KMS-11 (cell line): ENCODE measurements at regions not wholly inside any gene's neighbourhood (a gene's known extent, or its start where the extent isn't known, plus 50 kb on each side); places are given as distances from the start of the nearest gene placed in this dataset.

Experiments used
- H2AFZ ChIP-seq: fragments of 200-600 bp; sonication (generic); 2 replicates; pipeline ENCODE4 v1.6.1; 2016; ENCODE audit warnings: antibody characterized with exemption, mixed run types, low read depth
- H3K27ac ChIP-seq: fragments of 200-600 bp; sonication (generic); 2 replicates; pipeline ENCODE4 v1.6.1; 2016; ENCODE audit warnings: mild to moderate bottlenecking, mixed run types
- H3K27me3 ChIP-seq: fragments of 200-600 bp; sonication (generic); 2 replicates; pipeline ENCODE4 v1.6.1; 2017; ENCODE audit warnings: mild to moderate bottlenecking, low read depth, mixed run types, moderate library complexity; ENCODE audit not compliant: insufficient read depth
- H3K36me3 ChIP-seq: fragments of 200-600 bp; sonication (generic); 2 replicates; pipeline ENCODE4 v1.6.1; 2017; ENCODE audit warnings: mild to moderate bottlenecking, mixed run types; ENCODE audit not compliant: insufficient read depth
- H3K4me1 ChIP-seq: fragments of 200-600 bp; sonication (generic); 2 replicates; pipeline ENCODE4 v1.6.1; 2016; ENCODE audit warnings: mild to moderate bottlenecking, low read depth, mixed run types; ENCODE audit not compliant: poor library complexity, severe bottlenecking
- H3K4me2 ChIP-seq: fragments of 200-600 bp; sonication (generic); 2 replicates; pipeline ENCODE4 v1.7.0; 2016; ENCODE audit warnings: mild to moderate bottlenecking, mixed run types
- H3K4me3 ChIP-seq: fragments of 200-600 bp; sonication (generic); IDR thresholded peaks from 2 replicates; pipeline ENCODE4 v1.6.1; 2017; ENCODE audit warnings: low read depth, low read length, mixed read lengths; ENCODE audit not compliant: insufficient read depth
- H3K79me2 ChIP-seq: fragments of 200-600 bp; sonication (generic); 2 replicates; pipeline ENCODE4 v1.6.1; 2016; ENCODE audit warnings: low read depth, mixed run types; ENCODE audit not compliant: insufficient read depth
- H3K9ac ChIP-seq: fragments of 200-600 bp; sonication (generic); 2 replicates; pipeline ENCODE4 v1.6.1; 2016; ENCODE audit warnings: mild to moderate bottlenecking, mixed run types
- H4K20me1 ChIP-seq: fragments of 200-600 bp; sonication (generic); 2 replicates; pipeline ENCODE4 v1.6.1; 2016; ENCODE audit warnings: mild to moderate bottlenecking, mixed run types; ENCODE audit not compliant: insufficient read depth
- TF ChIP-seq, protein P1 (sequence below): fragments of 200-600 bp; sonication (generic); conservative IDR thresholded peaks from 2 replicates; pipeline ENCODE4 v1.6.1; 2017; ENCODE audit warnings: low read depth, mild to moderate bottlenecking, antibody characterized with exemption, low read length, moderate library complexity, mixed read lengths

GRCh38 chr6:43870660-43871061 lies 100.7 kb downstream of the VEGFA start:
- no peaks in the 10 kb centered on the region for H3K4me1 ChIP-seq
- H2AFZ ChIP-seq = no peak overlapping the region
- H4K20me1 ChIP-seq = no peaks in the 10 kb centered on the region
- no peak overlapping the region for H3K4me2 ChIP-seq
- no peaks in the 10 kb centered on the region for H3K36me3 ChIP-seq
- H3K9ac ChIP-seq = no peak overlapping the region
- no peaks in the 10 kb centered on the region for H3K79me2 ChIP-seq
- H3K27me3 ChIP-seq = no peaks in the 10 kb centered on the region
- TF ChIP-seq, protein P1, sequence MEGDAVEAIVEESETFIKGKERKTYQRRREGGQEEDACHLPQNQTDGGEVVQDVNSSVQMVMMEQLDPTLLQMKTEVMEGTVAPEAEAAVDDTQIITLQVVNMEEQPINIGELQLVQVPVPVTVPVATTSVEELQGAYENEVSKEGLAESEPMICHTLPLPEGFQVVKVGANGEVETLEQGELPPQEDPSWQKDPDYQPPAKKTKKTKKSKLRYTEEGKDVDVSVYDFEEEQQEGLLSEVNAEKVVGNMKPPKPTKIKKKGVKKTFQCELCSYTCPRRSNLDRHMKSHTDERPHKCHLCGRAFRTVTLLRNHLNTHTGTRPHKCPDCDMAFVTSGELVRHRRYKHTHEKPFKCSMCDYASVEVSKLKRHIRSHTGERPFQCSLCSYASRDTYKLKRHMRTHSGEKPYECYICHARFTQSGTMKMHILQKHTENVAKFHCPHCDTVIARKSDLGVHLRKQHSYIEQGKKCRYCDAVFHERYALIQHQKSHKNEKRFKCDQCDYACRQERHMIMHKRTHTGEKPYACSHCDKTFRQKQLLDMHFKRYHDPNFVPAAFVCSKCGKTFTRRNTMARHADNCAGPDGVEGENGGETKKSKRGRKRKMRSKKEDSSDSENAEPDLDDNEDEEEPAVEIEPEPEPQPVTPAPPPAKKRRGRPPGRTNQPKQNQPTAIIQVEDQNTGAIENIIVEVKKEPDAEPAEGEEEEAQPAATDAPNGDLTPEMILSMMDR = no peak
- no peak overlapping the region for H3K4me3 ChIP-seq
- no peak overlapping the region for H3K27ac ChIP-seq

- TF ChIP-seq, protein P1 = no peak
- Histone ChIP-seq H3K4me3 (no peak overlapping the region), H3K4me2 (no peak overlapping the region), H3K79me2 (no peaks in the 10 kb centered on the region), H4K20me1 (no peaks in the 10 kb centered on the region), H3K4me1 (no peaks in the 10 kb centered on the region), H3K36me3 (no peaks in the 10 kb centered on the region), H2AFZ (no peak overlapping the region), H3K27me3 (no peaks in the 10 kb centered on the region), H3K9ac (no peak overlapping the region), H3K27ac (no peak overlapping the region)
Measured at GRCh38 chr6:43869792-43870659, 100.0 kb downstream of the VEGFA start.

- Histone ChIP-seq H3K27ac (no peak overlapping the region), H4K20me1 (no peaks in the 10 kb centered on the region), H3K79me2 (no peaks in the 10 kb centered on the region), H3K4me3 (no peak overlapping the region), H3K4me1 (no peaks in the 10 kb centered on the region), H3K4me2 (no peak overlapping the region), H3K36me3 (no peaks in the 10 kb centered on the region), H3K9ac (no peak overlapping the region), H3K27me3 (no peaks in the 10 kb centered on the region), H2AFZ (no peak overlapping the region)
- TF ChIP-seq, protein P1 = no peak
Measured at GRCh38 chr6:43869079-43869710, 99.2 kb downstream of the VEGFA start.

DNA sequence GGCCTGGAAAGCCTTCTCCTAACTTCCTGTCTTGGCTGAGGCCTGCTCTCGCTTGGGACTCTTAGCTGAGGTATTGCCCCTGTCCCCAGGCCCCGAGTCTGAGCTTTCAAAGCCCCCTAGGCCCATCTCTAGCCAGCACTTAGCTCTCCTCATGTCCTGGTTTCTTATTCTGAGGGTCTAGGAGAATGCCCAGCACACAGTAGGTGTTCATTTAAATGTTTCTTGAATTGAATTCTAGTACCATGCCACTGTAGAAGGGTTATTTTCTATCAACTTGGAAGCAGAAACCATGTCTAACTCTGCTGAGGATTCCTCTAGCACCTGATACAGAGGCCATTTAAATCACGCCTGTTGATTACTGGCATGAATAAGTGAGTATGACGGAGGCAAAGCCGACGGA lies 98.5 kb downstream of the VEGFA start:
- H3K4me3 ChIP-seq = no peak overlapping the region
- H3K4me2 ChIP-seq = no peak overlapping the region
- no peak overlapping the region for H2AFZ ChIP-seq
- H3K36me3 ChIP-seq = no peaks in the 10 kb centered on the region
- H3K9ac ChIP-seq = no peak overlapping the region
- H3K4me1 ChIP-seq = no peaks in the 10 kb centered on the region
- no peaks in the 10 kb centered on the region for H3K79me2 ChIP-seq
- H3K27ac ChIP-seq = no peak overlapping the region
- TF ChIP-seq, protein P1 = no peak
- H3K27me3 ChIP-seq = no peaks in the 10 kb centered on the region
- H4K20me1 ChIP-seq = no peaks in the 10 kb centered on the region
